ENCODE measurements at regions not wholly inside any gene's neighbourhood (a gene's known extent, or its start where the extent isn't known, plus 50 kb on each side); places are given as distances from the start of the nearest gene placed in this dataset.
"Not testable (repeated sequence)": the region's sequence is repeated elsewhere in the genome, so short reads cannot be mapped to it uniquely, and the experiment has no call there.

DNA sequence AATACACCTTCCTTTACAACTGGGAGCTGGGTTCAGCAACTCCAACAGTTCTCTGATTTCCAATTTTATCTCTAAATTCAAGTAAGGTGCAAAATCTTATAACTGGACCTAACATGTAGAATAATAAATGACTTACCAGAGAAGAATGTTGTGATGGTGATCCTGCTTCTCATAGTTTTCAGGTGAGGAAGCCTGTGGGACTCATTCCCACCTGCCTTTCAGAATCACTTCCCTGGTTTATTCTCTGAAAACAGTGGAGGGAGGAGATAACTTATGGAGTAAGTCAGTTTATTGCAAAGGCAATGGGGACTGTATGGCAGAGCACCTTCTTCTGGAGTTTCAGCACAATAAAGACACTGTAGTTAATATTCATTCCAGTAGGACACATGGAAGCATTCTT lies 1188.2 kb upstream of the FAM98A start:
- DNase-seq: no peak

- DNase-seq: no peak
Measured at GRCh38 chr2:34785206-34785785, 1186.2 kb upstream of the FAM98A start.

DNA sequence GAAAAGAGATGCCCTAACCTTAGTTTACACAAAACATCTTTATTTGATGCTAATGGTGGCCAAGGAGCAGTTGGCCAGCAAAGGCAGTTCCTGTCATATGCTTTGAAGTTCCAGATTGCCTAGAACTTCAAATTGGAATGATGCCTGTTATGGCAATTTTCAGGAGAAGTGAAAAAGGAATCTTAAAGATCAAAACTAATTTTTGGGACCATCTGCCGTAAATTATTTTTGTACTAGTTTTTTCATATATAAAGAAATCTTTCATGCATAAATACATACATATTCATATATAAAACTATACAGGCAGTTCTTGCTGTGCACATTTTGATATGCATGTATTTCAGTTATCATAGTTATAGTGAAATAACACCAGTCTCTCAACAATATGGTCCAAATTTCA lies 1185.6 kb upstream of the FAM98A start:
- DNase-seq: no peak

GRCh38 chr2:34750742-34751141 lies 1151.6 kb upstream of the FAM98A start:
- not testable (repeated sequence) for DNase-seq

DNA sequence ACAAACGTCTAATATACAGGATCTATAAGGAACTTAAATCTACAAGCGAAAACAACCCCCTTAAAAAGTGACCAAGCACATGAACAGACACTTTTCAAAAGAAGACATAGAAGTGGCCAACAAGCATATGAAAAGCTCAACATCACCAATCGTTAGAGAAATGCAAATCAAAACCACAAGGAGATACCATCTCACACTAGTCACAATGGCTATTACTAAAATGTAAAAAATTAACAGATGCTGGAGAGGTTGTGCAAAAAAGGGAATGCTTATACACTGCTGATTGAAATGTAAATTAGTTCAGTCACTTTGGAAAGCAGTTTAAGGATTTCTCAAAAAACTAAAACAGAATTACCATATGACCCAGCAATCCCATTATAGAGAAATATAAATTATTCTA lies 1148.5 kb upstream of the FAM98A start:
- DNase-seq: no peak

GRCh38 chr2:34738691-34739090 lies 1139.6 kb upstream of the FAM98A start:
- no peak for DNase-seq

DNA sequence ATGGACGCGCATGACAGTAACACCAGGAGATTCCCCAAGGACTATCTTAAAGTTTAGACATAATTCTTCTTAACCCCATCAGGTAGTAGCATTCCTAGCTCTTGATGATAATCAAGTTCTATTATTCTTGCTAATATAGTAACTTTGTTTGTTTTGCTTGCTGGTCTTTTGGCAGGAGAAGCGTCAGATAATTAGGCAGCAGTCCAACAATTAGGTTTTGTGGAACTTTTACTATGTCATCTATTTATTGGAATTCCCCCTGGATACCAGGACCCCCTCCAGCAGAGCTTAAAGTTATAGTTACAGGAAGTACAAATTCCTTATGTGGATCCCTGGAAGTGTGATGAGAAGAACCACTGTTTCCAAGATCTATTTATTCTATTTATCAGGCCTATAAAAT lies 1138.0 kb upstream of the FAM98A start:
- DNase-seq: no peak

DNA sequence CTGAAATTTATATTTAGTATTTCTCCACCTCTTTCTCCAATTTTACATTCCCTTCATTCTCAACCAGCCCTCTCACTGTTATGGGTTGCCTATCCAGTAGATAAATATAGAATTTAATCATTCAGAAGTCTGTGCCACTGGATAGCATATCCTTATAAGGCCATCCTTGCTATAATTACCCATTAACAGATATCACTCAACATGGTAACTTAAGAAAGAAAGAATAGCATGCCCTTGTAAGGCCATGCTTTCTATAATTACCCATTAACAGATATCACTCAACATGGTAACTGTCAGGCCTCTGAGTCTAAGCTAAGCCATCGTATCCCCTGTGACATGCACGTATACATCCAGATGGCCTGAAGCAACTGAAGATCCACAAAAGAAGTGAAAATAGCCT lies 1137.4 kb upstream of the FAM98A start:
- no peak for DNase-seq

- no peak for DNase-seq
Measured at GRCh38 chr2:34734662-34735061, 1135.6 kb upstream of the FAM98A start.

- DNase-seq: no peak
Measured at GRCh38 chr2:34734042-34734441, 1134.9 kb upstream of the FAM98A start.

GRCh38 chr2:34731292-34731691 lies 1132.2 kb upstream of the FAM98A start:
- no peak for DNase-seq

GRCh38 chr2:34729845-34730244 lies 1130.7 kb upstream of the FAM98A start:
- DNase-seq: no peak

GRCh38 chr2:34724107-34724506 lies 1125.0 kb upstream of the FAM98A start:
- no peak for DNase-seq

DNA sequence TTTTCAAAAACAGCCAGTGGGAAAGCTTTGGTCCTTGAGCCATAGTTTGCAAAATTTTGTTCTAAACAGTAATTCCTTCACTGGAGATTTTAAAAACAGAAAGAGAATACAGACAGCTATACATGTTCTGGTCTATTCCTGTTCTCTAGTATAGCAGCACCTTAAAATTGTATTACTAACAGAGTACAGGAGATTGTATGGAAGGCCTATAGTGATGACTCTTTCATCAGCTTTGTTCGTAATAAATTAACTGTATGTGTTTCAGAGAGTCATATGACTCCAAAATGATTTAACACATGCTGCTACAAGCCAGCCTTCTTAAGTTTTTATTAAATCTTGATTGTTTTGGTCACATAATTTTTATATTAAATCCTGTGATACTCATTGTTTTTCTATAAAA lies 1124.6 kb upstream of the FAM98A start:
- DNase-seq: no peak

GRCh38 chr2:34719206-34719605 lies 1120.1 kb upstream of the FAM98A start:
- DNase-seq: no peak

DNA sequence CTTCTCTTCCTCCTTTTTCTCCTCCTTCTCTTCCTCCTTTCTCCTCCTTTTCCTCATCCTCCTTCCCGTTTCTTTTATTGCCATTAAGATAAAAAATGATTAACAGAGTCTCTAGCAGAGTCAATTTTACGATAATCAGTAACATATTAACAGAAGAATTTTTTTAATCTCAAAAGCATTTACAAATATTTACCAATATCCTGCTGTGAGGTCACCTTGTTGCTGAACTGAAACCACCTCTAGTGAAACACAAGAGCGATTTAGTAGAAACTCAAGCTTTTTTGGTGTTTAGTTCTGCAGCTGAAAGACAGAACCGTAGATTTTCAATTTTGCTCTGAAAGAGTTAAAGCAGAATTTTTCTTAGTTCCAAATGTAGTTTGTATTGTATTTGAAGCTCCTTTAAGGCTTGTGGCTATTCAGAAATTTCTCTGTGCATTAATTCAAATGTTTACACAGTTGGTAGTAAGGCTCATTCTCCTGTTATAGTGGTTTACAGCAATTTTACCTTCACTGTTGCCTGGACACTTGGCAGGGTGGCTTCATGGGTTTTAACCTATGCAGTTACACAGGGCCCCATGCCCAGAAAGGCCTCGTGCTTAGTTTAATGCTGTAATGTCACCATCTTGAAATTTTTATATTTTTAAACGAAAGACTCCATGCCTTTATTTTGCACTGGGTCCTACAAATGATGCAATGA lies 1106.6 kb upstream of the FAM98A start:
- DNase-seq: no peak

DNA sequence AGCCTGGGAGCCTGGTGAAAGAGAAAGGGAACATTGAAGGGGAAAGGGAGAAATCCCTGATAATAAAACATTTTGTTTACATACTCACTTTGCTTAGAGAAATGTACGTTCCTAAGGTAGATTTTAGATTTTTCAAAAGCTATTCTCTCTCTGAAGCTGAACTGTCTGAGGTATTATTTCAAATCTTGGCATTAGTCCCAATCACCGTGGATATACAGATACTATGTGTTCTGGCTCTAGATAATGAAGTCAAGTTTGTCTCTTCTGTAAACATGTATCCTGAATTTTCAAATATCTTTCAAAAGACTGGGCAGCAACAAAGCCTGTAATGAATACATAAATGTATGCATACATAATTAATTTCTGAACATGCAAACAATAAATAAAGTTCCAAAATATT lies 1104.2 kb upstream of the FAM98A start:
- DNase-seq: no peak

- DNase-seq: not testable (repeated sequence)
Measured at GRCh38 chr2:34702391-34702790, 1103.3 kb upstream of the FAM98A start.

DNA sequence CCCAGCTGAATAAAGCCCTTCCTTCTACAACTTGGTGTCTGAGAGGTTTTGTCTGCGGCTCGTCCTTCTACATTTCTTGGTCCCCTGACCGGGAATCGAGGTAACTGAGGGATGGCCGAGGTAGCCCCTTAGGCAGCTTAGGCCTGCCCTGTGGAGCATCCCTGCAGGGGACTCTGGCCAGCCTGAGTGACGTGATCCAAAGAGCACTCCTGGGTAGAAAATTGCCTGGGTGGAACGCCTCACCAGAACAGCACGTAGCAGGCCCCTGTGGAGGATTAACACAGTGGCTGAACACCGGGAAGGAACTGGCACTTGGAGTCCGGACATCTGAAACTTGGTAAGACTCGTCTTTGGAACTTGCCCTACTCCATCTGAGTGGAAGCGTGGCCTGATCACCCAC lies 1078.5 kb upstream of the FAM98A start:
- DNase-seq: not testable (repeated sequence)

- not testable (repeated sequence) for DNase-seq
Measured at GRCh38 chr2:34677119-34677531, 1078.0 kb upstream of the FAM98A start.

- no peak for DNase-seq
Measured at GRCh38 chr2:34670482-34670881, 1071.4 kb upstream of the FAM98A start.

DNA sequence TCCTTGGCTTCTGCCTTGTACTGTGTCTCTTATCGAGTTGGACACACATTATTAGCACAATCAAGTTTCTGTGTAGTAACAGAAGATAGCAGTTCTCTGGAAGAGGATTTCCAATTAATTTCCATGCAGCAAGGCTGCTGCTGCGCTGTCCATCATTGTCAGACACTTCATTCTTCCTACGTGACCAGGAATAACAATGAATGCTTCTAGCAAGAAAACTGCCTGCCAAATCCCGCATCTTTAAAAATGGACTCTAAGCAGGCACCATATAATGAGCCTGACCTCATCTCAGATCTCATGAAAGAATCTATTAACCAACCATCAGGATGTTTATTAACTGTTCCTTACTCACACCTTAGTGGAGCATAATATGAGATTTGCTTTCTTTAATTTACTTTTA lies 1067.7 kb upstream of the FAM98A start:
- DNase-seq: no peak

DNA sequence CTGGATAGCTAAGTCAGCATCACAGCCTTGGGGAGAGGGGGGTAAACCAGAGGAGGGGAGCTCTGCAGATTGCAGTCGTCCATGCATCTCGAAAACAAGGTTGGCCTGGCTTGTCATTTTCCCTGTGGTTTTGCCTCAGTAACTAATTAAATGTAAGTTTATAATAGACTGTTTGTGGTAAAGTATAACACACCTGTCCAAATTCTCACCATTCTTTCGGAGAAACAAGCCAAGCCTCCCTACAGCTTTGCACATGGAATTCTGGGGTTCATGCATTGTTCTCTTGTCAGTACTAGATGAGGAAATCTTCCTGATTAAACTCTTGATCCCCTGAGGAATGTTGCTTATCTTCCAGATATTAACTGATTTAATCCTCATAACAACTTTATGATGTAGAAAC lies 1065.2 kb upstream of the FAM98A start:
- DNase-seq: no peak

- no peak for DNase-seq
Measured at GRCh38 chr2:34663314-34663713, 1064.2 kb upstream of the FAM98A start.

GRCh38 chr2:34660741-34661140 lies 1061.6 kb upstream of the FAM98A start:
- DNase-seq: no peak

Data from stimulated activated CD4-positive, alpha-beta T cell treated with anti-CD3 and anti-CD28 coated beads, Interleukin-4, amount 100 ng/mL, for 4 hours (primary cell).